ENCODE measurements at regions not wholly inside any gene's neighbourhood (a gene's known extent, or its start where the extent isn't known, plus 50 kb on each side); places are given as distances from the start of the nearest gene placed in this dataset.
A peak's percentile ranks its signal among the peaks of the same experiment; 100 is the strongest.
"Not testable (repeated sequence)": the region's sequence is repeated elsewhere in the genome, so short reads cannot be mapped to it uniquely, and the experiment has no call there.

GRCh38 chr13:50613356-50613831 lies 230.1 kb downstream of the DLEU7 start:
- Histone ChIP-seq H3K36me3 (ENCODE audit: insufficient read depth, low read length) (no peaks in the 10 kb centered on the region), H3K4me1 (ENCODE audit: insufficient read depth, low read length) (no peaks in the 10 kb centered on the region), H3K9me3 (ENCODE audit: control insufficient read depth, insufficient read depth, low read length) (no peaks in the 10 kb centered on the region), H3K9ac (ENCODE audit: low read depth, low read length) (no peak overlapping the region)

- H3K9me3 ChIP-seq (ENCODE audit: control insufficient read depth, insufficient read depth, low read length): no peaks in the 10 kb centered on the region
- no peaks in the 10 kb centered on the region for H3K4me1 ChIP-seq (ENCODE audit: insufficient read depth, low read length)
- H3K9ac ChIP-seq (ENCODE audit: low read depth, low read length): no peak overlapping the region
- no peaks in the 10 kb centered on the region for H3K36me3 ChIP-seq (ENCODE audit: insufficient read depth, low read length)
These were observed 228.3 kb downstream of the DLEU7 start for GRCh38 chr13:50615234-50615633.

GRCh38 chr13:50616101-50616500 lies 227.4 kb downstream of the DLEU7 start:
- Histone ChIP-seq H3K4me1 (ENCODE audit: insufficient read depth, low read length) (no peaks in the 10 kb centered on the region), H3K9me3 (ENCODE audit: control insufficient read depth, insufficient read depth, low read length) (no peaks in the 10 kb centered on the region), H3K9ac (ENCODE audit: low read depth, low read length) (no peak overlapping the region), H3K36me3 (ENCODE audit: insufficient read depth, low read length) (no peaks in the 10 kb centered on the region)

GRCh38 chr13:50617134-50617721 lies 226.3 kb downstream of the DLEU7 start:
- no peak overlapping the region for H3K9ac ChIP-seq (ENCODE audit: low read depth, low read length)
- H3K36me3 ChIP-seq (ENCODE audit: insufficient read depth, low read length): no peaks in the 10 kb centered on the region
- no peaks in the 10 kb centered on the region for H3K9me3 ChIP-seq (ENCODE audit: control insufficient read depth, insufficient read depth, low read length)
- H3K4me1 ChIP-seq (ENCODE audit: insufficient read depth, low read length): no peaks in the 10 kb centered on the region

GRCh38 chr13:50618206-50618605 lies 225.3 kb downstream of the DLEU7 start:
- Histone ChIP-seq H3K9me3 (ENCODE audit: control insufficient read depth, insufficient read depth, low read length) (no peaks in the 10 kb centered on the region), H3K36me3 (ENCODE audit: insufficient read depth, low read length) (no peaks in the 10 kb centered on the region), H3K4me1 (ENCODE audit: insufficient read depth, low read length) (no peaks in the 10 kb centered on the region), H3K9ac (ENCODE audit: low read depth, low read length) (no peak overlapping the region)

- no peaks in the 10 kb centered on the region for H3K4me1 ChIP-seq (ENCODE audit: insufficient read depth, low read length)
These were observed 217.4 kb downstream of the DLEU7 start for GRCh38 chr13:50626101-50626547.

GRCh38 chr13:50627111-50627510 lies 216.4 kb downstream of the DLEU7 start:
- H3K9me3 ChIP-seq (ENCODE audit: control insufficient read depth, insufficient read depth, low read length): no peaks in the 10 kb centered on the region
- H3K4me1 ChIP-seq (ENCODE audit: insufficient read depth, low read length): no peaks in the 10 kb centered on the region
- H3K36me3 ChIP-seq (ENCODE audit: insufficient read depth, low read length): no peaks in the 10 kb centered on the region
- H3K9ac ChIP-seq (ENCODE audit: low read depth, low read length): no peak overlapping the region

More at GRCh38 chr13:50626101-50626547, 217.4 kb downstream of the DLEU7 start:
- Histone ChIP-seq H3K9ac (ENCODE audit: low read depth, low read length) (no peak overlapping the region), H3K36me3 (ENCODE audit: insufficient read depth, low read length) (no peaks in the 10 kb centered on the region), H3K9me3 (ENCODE audit: control insufficient read depth, insufficient read depth, low read length) (no peaks in the 10 kb centered on the region)

- not testable (repeated sequence) for H3K4me1 ChIP-seq (ENCODE audit: insufficient read depth, low read length); H3K9me3 ChIP-seq (ENCODE audit: control insufficient read depth, insufficient read depth, low read length); H3K9ac ChIP-seq (ENCODE audit: low read depth, low read length); H3K36me3 ChIP-seq (ENCODE audit: insufficient read depth, low read length)
These were observed 215.0 kb downstream of the DLEU7 start for GRCh38 chr13:50628512-50628911.

GRCh38 chr13:50629497-50629896 lies 214.0 kb downstream of the DLEU7 start:
- Histone ChIP-seq H3K4me1 (ENCODE audit: insufficient read depth, low read length) (no peaks in the 10 kb centered on the region), H3K9ac (ENCODE audit: low read depth, low read length) (no peak overlapping the region), H3K9me3 (ENCODE audit: control insufficient read depth, insufficient read depth, low read length) (no peaks in the 10 kb centered on the region), H3K36me3 (ENCODE audit: insufficient read depth, low read length) (no peaks in the 10 kb centered on the region)

GRCh38 chr13:50629966-50630365 lies 213.5 kb downstream of the DLEU7 start:
- no peaks in the 10 kb centered on the region for H3K4me1 ChIP-seq (ENCODE audit: insufficient read depth, low read length)
- H3K9ac ChIP-seq (ENCODE audit: low read depth, low read length): no peak overlapping the region
- no peaks in the 10 kb centered on the region for H3K9me3 ChIP-seq (ENCODE audit: control insufficient read depth, insufficient read depth, low read length)
- no peaks in the 10 kb centered on the region for H3K36me3 ChIP-seq (ENCODE audit: insufficient read depth, low read length)

GRCh38 chr13:50631041-50631440 lies 212.5 kb downstream of the DLEU7 start:
- H3K9me3 ChIP-seq (ENCODE audit: control insufficient read depth, insufficient read depth, low read length): no peaks in the 10 kb centered on the region
- H3K36me3 ChIP-seq (ENCODE audit: insufficient read depth, low read length): no peaks in the 10 kb centered on the region
- H3K9ac ChIP-seq (ENCODE audit: low read depth, low read length): no peak overlapping the region
- H3K4me1 ChIP-seq (ENCODE audit: insufficient read depth, low read length): peaks cover 3% of the 10 kb centered on the region; the same call in 1 of the 2 replicates

- no peaks in the 10 kb centered on the region for H3K36me3 ChIP-seq (ENCODE audit: insufficient read depth, low read length)
- H3K4me1 ChIP-seq (ENCODE audit: insufficient read depth, low read length): peaks cover 3% of the 10 kb centered on the region; the same call in 1 of the 2 replicates
- no peak overlapping the region for H3K9ac ChIP-seq (ENCODE audit: low read depth, low read length)
- H3K9me3 ChIP-seq (ENCODE audit: control insufficient read depth, insufficient read depth, low read length): no peaks in the 10 kb centered on the region
These were observed 209.2 kb downstream of the DLEU7 start for GRCh38 chr13:50634339-50634738.

- peaks cover 3% of the 10 kb centered on the region; the same call in 1 of the 2 replicates for H3K4me1 ChIP-seq (ENCODE audit: insufficient read depth, low read length)
- H3K9ac ChIP-seq (ENCODE audit: low read depth, low read length): no peak overlapping the region
- no peaks in the 10 kb centered on the region for H3K9me3 ChIP-seq (ENCODE audit: control insufficient read depth, insufficient read depth, low read length)
- no peaks in the 10 kb centered on the region for H3K36me3 ChIP-seq (ENCODE audit: insufficient read depth, low read length)
These were observed 208.0 kb downstream of the DLEU7 start for GRCh38 chr13:50635504-50635903.

- Histone ChIP-seq H3K4me1 (ENCODE audit: insufficient read depth, low read length) (peaks cover 3% of the 10 kb centered on the region; the same call in 1 of the 2 replicates), H3K9me3 (ENCODE audit: control insufficient read depth, insufficient read depth, low read length) (no peaks in the 10 kb centered on the region), H3K9ac (ENCODE audit: low read depth, low read length) (peak overlapping the region; percentile 3; the same call in 1 of the 2 replicates), H3K36me3 (ENCODE audit: insufficient read depth, low read length) (no peaks in the 10 kb centered on the region)
These were observed 207.3 kb downstream of the DLEU7 start for GRCh38 chr13:50636007-50636704.

- H3K9ac ChIP-seq (ENCODE audit: low read depth, low read length): no peak overlapping the region
- H3K4me1 ChIP-seq (ENCODE audit: insufficient read depth, low read length): no peaks in the 10 kb centered on the region
- no peaks in the 10 kb centered on the region for H3K36me3 ChIP-seq (ENCODE audit: insufficient read depth, low read length)
- H3K9me3 ChIP-seq (ENCODE audit: control insufficient read depth, insufficient read depth, low read length): no peaks in the 10 kb centered on the region
These were observed 200.4 kb downstream of the DLEU7 start for GRCh38 chr13:50643060-50643459.

Data from ES-I3 (cell line).